OCI-M1 (cell line): ENCODE measurements at regions not wholly inside any gene's neighbourhood (a gene's known extent, or its start where the extent isn't known, plus 50 kb on each side); places are given as distances from the start of the nearest gene placed in this dataset.
A peak's percentile ranks its signal among the peaks of the same experiment; 100 is the strongest.

ENCODE experiments used
- DNase-seq: peaks from one replicate; lab custom pipeline; 2025; lab: John Stamatoyannopoulos, UW

DNA sequence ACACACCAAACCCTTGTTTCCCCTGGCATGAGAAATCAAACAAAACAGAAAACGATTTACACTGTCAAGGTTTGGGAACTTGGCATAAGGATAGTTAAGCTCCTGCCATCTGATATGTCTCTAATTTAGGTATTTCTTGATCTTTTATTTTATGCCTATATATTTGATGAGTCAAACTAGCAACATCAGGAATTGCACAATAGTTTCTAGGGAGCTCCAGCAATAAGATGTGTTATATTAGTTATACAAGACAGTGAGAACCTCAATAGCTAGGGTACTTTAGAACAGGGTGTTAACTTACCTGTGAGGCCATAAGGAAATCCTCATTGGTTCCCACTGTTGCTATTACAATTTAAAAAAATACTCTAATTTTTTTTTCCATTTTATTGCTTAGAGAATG is 474.2 kb downstream of the GBA3 start:
- no peak for DNase-seq

- DNase-seq, result no peak
These were observed 473.7 kb downstream of the GBA3 start for GRCh38 chr4:23166407-23166806.

GRCh38 chr4:23165669-23166068 is 472.9 kb downstream of the GBA3 start:
- DNase-seq, result no peak

DNA sequence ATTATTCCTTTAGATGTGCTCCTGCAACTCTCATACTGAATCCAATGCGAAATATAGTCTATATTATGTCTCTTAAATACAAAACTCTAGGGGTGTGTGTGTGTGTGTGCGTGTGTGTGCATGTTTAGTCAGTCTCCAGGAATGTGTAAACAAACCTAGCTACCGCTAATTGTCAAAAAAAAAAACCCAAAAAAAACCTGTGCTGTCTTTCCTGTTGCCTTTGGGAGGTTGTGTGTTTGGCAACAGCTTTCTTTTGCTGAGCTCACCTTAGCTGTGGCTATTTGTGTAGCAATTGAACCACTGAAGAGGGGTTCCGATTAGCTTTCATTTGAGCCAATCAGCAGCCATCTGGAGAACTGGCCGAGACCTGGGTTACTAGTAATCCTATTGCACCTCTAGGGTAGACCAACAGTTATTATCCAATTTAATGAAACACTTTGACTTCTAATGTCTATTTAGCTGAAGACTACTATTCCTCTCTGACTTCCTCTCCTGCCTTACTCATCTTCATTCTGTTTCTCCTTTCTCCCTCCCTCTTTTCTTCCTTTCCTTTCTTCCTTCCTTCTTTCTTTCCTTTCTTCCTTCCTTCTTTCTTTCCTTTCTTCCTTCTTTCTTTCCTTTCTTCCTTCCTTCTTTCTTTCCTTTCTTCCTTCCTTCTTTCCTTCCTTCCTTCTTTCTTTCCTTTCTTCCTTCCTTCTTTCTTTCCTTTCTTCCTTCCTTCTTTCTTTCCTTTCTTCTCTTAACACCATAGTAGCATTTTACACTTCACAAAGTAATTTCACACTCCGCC is 471.1 kb downstream of the GBA3 start:
- no peak for DNase-seq

GRCh38 chr4:23162275-23162674 is 469.5 kb downstream of the GBA3 start:
- no peak for DNase-seq

DNA sequence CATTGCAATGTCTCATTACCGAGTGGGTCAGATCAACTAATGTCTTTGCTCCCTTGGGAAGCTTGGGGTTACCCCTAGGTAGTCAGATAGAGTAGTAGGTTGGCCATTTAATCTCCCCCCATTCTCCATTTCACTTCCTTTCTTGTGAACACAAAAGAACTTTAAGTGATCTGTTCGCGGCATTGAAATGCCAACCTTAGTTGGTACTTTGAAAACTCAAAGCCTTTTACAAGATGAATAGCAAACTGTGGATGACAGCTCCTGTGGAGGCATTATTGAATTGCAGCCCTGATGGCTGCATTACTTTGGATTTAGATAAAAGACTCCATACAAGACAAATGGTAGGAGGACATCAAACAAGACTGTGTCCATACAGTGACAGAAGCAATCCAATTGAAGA is 469.1 kb downstream of the GBA3 start:
- no peak for DNase-seq

- DNase-seq, result no peak
These were observed 460.3 kb downstream of the GBA3 start for GRCh38 chr4:23153076-23153475.

DNA sequence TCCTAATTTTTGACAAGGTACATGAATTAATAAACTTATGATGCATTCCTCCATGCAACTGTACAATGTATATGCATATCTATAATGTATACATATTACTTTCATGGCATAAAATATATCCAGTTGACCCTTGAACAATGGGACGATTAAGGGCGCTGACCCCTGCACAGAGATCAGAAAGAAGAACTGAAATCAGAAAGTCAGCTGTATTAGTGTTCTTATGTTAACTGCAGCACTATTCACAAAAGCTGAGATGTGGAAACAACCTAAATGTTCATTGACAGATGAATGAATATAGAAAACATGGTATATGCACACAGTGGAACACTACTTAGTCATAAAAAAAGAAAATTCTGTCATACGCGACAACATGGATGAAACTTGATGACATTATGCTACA is 457.1 kb downstream of the GBA3 start:
- DNase-seq, result no peak

GRCh38 chr4:23144707-23145106 is 452.0 kb downstream of the GBA3 start:
- no peak for DNase-seq

GRCh38 chr4:23135792-23136645 is 443.3 kb downstream of the GBA3 start:
- peak; percentile 72 for DNase-seq

- no peak for DNase-seq
These were observed 441.6 kb downstream of the GBA3 start for GRCh38 chr4:23134331-23134730.

- DNase-seq, result no peak
These were observed 438.1 kb downstream of the GBA3 start for GRCh38 chr4:23130845-23131244.

DNA sequence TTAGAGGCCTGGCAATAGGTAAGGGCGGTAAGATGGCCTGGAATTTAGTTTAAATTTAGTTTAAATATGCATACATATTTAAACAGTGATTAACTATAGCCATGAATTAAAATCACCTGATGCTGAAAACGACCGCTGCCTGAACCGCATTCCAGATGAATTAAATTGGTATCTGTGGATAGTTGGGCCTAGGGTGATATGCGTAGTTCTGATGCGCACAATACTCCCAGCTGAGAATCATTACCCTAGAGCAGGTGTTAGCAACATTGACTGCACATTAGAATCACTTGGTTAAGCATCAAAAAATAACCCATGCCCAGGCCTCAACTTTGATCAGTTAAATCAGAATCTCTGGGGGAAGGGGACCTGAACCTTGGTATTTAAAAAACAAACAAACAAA is 432.4 kb downstream of the GBA3 start:
- no peak for DNase-seq

DNA sequence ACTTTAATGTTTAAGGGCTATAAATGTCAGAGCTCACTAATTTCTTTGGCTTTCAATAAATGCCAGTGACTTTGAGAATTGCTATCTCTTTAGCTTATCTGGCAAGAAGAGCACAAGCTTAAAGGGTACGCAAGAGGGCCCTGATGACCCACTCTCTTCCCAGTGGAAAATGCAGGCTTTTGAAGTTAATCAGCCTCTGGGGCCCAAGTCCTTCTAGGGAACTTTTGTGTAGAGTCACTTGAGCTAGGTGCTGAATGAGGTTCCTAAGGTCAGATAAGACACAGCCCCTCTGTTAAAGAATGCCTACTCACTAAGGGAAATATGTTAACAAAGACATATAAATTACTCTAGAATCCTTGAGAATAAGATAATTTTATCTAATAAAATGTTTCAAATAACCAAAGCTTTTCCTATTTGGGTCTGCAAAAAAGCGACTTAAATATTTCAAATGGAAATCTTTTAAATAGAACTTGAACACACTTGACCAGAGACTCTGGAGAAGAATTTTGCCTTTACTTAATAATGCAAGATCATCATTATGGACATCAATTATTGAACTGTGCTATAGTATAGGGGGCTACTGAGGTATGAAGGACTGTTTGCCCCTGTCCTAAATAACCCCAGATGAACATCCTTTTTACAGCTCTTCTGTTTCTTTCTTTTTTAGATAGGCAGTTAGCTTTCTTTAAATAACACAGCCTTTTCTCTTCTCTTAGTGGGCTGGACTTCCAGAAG is 430.1 kb downstream of the GBA3 start:
- DNase-seq, result no peak

- DNase-seq, result no peak
These were observed 427.6 kb downstream of the GBA3 start for GRCh38 chr4:23120374-23120773.

- no peak for DNase-seq
These were observed 425.1 kb downstream of the GBA3 start for GRCh38 chr4:23117826-23118225.

GRCh38 chr4:23114538-23114937 is 421.8 kb downstream of the GBA3 start:
- no peak for DNase-seq

DNA sequence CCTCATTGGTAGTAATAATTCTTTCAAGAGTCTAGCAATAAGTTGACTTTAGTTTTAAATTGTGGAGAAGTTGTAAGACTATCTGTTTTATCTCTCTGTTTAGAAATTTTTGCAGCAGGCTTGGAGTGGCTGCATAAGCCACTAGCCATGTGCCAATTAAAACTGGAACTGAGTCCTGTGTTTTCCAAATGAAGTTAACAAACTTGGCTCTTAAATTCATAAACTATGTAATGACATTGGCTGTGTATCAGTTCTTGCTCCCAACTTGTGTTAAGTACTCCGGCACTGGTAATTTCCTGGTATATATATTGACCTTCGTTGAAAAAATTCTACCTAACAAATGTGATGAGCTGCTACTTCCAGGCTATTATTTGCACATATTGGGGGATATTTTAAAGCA is 420.4 kb downstream of the GBA3 start:
- no peak for DNase-seq

GRCh38 chr4:23106516-23106915 is 413.8 kb downstream of the GBA3 start:
- DNase-seq, result no peak

- DNase-seq, result no peak
These were observed 413.1 kb downstream of the GBA3 start for GRCh38 chr4:23105759-23106370.

DNA sequence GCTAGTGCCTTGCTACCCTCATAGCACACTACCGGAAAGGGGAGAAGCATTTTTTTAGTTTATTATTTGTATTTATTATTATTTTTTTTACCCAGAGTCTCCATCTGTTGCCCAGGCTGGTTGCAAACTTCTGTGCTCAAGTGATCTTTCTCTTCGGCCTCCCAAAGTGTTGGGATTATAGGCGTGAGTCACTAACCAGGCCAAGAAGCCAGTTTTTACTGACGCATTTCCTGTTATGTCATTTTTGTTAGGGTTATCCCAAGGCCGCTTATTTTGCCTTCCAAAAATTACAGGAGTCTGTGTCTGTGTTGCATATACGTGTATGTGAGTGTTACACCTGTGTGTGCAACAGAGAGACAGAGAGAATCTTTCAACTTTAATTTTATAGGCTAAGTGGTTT is 404.5 kb downstream of the GBA3 start:
- no peak for DNase-seq

DNA sequence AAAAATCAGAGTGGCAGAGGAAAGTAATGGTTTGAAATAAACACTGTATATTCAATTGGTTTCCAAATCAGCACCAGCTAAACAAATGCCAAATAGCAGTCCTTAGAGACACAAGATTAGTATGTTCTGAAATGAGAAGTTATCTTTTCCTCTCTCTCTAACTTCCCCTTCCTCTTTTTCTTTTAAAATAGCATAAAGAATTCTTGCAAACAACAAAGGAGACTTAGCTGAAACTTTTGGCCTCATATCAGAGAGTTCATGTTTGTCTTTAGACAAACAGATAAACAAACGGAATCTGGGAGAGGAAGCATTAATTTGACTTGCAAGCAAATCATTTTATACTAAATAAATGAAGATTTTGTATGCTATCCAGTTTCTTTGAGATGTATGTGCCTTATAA is 399.0 kb downstream of the GBA3 start:
- peak; percentile 59 for DNase-seq
